HG02798 (cell line): ENCODE measurements at regions not wholly inside any gene's neighbourhood (a gene's known extent, or its start where the extent isn't known, plus 50 kb on each side); places are given as distances from the start of the nearest gene placed in this dataset.

ENCODE experiments used
- ATAC-seq: cut with Tn5 transposase; IDR thresholded peaks from one replicate; pipeline ENCODE4 v1.9.1; 2021; ENCODE audit warnings: mild to moderate bottlenecking; ENCODE audit not compliant: unreplicated experiment, poor library complexity

- ATAC-seq, result no peak
Measured at GRCh38 chr5:13569090-13569715, 375.3 kb downstream of the DNAH5 start.

DNA sequence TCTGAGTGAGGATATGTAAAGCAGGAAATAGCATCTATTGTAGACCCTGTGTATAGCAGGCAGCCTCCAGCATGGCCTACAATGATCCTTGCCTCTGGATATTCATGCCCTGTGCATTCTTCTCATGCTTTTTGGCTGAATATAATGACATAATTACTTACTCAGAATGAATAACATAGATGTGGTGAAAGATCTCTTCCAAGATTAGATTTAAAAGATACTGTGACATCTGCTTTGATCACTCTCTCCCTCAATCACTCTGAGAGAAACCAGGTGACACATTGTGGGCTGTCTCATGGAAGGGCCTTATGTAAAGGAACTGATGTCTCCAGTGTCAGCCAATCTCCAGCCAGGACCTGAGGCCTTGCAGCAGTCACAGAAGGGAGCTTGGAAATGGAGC lies 376.7 kb downstream of the DNAH5 start:
- no peak for ATAC-seq

DNA sequence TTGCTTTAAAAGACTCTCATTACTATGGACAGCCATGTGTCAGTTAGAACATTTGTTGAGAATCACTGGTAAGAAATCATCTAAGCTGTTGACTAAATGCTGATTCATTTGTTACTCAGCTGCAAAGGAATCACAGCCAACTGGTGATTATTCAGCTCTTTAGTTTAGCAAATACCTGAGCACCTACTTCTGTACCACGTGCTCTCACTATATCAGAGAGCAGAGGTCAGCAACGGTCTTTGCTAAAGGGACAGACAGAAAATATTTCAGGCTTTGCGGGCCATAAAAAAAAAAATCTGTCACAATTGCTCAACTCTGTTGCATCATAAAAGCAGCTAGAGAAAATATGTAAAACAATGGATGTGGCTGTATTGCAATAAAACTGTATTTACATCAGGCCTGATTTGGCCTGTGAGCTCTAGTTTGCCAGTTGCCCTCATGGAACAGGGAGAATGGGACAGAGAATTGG lies 377.6 kb downstream of the DNAH5 start:
- no peak for ATAC-seq

DNA sequence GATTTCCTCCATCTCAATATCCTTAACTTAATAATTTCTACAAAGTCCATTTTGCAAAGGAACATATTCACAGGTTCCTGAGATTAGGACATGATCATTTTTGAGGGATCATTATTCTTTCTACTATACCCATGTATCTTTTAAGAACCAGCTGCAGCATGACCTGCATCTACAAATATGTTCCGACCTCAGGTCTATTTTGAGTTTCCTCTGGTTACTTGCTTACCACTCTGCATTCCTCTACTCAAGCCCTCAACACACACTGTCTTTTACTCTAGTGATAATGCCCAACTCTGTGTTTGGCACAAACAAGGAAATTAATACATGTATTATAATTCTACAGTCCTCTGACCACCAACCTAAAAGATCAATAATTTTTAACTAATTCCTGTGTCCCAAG lies 386.1 kb downstream of the DNAH5 start:
- no peak for ATAC-seq

GRCh38 chr5:13553896-13554295 lies 390.6 kb downstream of the DNAH5 start:
- no peak for ATAC-seq

GRCh38 chr5:13552361-13552760 lies 392.1 kb downstream of the DNAH5 start:
- no peak for ATAC-seq

DNA sequence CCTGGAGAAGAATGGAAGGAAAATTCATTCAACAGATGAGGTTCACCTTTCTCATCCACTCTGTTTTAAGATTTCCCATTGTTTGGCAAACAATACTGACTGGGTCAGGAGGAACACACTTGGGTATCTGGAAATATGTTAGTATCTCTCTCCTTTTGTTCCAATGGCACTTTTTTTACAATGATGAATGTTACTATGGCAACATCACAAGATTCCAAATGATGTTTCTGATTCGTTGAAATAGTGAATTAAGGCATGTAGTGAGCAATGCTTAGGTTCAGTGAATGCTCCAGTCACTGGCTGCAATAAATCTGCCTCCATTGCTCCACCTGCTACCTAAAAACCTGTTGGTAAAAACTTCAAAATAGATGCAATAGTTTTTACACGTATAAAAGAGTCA lies 392.8 kb downstream of the DNAH5 start:
- no peak for ATAC-seq

DNA sequence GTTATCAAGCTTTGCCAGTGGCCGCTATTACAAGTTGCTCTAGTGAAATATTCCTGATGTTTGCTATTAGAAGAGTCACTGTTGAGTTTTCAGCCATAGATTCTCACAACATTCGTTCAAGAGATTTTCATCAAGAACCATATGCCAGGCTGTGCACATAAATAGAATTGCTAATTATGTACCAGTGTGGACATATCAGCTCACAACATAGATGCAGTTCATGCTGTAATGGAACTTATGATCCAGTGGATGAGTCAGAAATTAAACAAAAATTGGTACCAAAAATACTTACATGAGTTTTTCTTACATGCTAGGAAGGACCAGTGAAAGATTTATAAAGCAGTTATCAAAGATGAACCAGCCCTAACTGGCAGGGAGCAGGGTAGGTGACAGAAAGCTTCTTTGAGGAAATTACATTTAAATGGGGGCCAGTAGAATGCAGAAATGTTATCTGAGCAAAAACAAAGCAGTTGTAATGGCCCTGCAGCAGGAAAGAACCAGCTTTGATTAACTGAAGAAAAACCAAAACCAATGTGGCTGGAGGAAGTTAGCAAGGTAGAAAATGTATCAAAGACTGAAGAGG lies 404.2 kb downstream of the DNAH5 start:
- no peak for ATAC-seq

GRCh38 chr5:13536933-13537332 lies 407.6 kb downstream of the DNAH5 start:
- no peak for ATAC-seq

GRCh38 chr5:13533833-13534232 lies 410.7 kb downstream of the DNAH5 start:
- ATAC-seq, result no peak

GRCh38 chr5:13529300-13529699 lies 415.2 kb downstream of the DNAH5 start:
- ATAC-seq, result no peak

GRCh38 chr5:13524936-13525335 lies 419.6 kb downstream of the DNAH5 start:
- ATAC-seq, result no peak

DNA sequence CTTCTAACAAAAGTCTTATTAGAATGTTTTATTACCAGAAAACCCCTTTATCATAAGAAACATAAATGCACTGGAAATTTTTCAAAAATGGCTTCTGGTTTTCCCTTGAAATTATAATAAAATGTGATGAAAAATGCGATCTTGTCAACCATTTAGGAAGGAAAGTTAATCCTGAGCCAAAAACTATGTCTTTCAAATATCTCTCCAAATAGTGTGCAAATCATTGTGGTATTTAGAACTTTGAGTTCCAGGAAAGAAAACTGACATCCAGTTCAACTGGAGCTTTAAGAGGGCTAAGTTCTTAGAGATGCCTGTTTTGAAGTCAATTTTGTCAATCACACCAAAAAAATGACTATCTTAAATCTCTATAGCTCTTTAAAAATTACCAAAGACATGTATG lies 425.4 kb downstream of the DNAH5 start:
- ATAC-seq, result no peak

- no peak for ATAC-seq
Measured at GRCh38 chr5:13516195-13516594, 428.3 kb downstream of the DNAH5 start.

DNA sequence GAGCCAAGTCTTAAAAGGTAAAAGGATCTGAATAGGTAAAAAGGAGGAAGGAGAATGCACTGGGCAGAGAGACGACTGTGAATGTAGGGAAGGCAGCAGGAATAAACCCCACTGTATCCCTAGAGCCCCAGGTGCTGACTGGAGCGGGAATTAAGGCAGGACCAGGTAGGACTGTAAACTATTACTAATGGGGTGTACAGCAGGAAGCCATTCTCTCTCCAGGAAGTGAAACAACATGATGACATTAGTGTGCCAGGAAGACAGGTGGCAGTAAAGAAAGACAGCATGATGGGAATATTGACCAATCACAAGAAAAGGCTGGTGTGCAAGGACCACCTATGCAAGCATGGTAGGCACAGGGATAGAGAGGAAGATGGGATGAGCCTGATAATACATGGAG lies 433.0 kb downstream of the DNAH5 start:
- ATAC-seq, result no peak

- no peak for ATAC-seq
Measured at GRCh38 chr5:13510616-13511015, 433.9 kb downstream of the DNAH5 start.

- ATAC-seq, result no peak
Measured at GRCh38 chr5:13508559-13508958, 435.9 kb downstream of the DNAH5 start.

DNA sequence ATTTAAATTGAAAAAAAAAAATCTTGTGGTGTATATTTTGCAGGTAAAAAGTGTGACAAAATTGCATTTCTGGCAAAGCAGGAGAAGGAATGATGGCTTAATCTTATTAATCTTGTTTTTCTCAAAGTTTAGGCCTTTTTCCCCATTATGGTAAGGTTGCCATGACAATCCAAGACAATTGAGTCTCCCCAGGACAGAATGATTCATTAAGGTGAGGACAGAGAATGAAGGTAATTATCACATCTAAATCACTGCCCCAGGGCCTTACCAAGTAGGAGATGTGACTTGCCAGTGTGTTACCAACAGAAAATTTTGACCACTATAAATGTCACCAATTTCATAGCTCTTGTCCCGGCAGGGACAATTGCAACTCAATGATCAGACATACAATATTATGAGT lies 439.2 kb downstream of the DNAH5 start:
- no peak for ATAC-seq

DNA sequence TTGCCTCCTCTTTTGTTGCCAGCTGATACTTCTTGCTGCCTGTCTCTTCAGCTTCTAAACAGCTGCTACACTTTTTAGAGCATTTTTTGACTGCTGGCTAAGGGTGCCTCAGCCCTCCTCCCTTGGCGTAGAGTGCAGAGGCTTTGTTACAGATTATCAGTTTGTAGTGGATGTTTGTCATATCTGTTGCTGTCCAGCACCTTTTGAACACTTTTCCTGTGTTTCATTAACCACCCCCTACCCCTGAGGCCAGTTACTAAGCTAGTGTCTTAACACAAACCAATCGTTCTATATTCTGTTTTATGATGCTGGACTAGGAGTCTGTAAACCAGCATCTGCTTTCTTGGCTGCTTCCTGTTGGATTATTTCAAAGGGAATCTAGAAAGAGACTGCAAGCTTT lies 441.5 kb downstream of the DNAH5 start:
- no peak for ATAC-seq

DNA sequence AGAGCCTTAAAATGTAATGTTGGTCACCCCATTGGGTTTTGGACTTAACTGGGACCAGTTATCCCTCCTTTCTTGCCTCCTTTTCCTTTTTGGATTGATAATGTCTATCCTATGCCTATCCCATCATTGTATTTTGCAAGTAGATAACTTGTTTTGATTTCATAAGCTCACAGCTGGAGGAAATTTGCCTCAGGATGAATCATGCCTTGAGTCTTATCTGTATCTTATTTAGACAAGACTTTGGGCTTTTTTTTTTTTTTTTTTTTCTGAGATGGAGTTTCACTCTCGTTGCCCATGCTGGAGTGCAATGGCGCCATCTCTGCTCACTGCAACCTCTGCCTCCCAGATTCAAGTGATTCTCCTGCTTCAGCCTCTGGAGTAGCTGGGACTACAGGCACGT lies 443.3 kb downstream of the DNAH5 start:
- no peak for ATAC-seq

DNA sequence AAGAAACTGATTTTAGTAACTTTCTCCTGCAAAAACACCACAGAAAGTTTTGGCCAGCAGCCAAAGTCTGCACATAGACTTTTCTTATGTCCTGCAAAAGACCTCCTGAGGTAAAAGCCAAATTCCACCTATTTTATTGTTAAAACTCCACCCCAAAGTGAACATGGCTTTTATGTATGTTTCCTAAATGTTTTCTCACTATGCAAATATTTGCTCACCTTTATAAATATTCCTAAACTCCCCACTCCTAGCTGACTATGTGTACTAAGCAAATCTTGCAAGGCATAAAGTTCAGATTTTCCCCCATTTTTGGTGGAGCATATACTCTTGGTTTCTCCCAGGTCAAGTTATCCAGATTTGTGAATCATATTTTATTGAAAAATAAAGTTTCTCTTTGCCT lies 446.2 kb downstream of the DNAH5 start:
- no peak for ATAC-seq

- ATAC-seq, result no peak
Measured at GRCh38 chr5:13488254-13488931, 456.1 kb downstream of the DNAH5 start.
